IMR-90 (cell line): ENCODE measurements at regions not wholly inside any gene's neighbourhood (a gene's known extent, or its start where the extent isn't known, plus 50 kb on each side); places are given as distances from the start of the nearest gene placed in this dataset.

Source experiments
- ATAC-seq: fragments of 200-7000 bp; cut with Tn5 transposase; 2 replicates; pipeline ENCODE4 v1.9.1; 2020; ENCODE audit warnings: low read depth, mild to moderate bottlenecking, moderate library complexity
- BruUV-seq: library from RNA; stranded (reverse); fragments of 400-500 nt; replicated peaks from 2 replicates; lab custom pipeline; 2021; lab: Mats Ljungman, UMichigan
- CTCF ChIA-PET: fragments of 300-600 bp; formaldehyde crosslinking; extraction: SDS; loops from one replicate; lab custom pipeline; 2021; ENCODE audit warnings: antibody characterized with exemption; lab: Yijun Ruan, JAX
- POLR2A ChIA-PET: fragments of 300-600 bp; sonication (Branson Sonifier 250); formaldehyde crosslinking; loops from one replicate; lab custom pipeline; 2022; ENCODE audit warnings: antibody characterized with exemption; ENCODE audit not compliant: unreplicated experiment; lab: Charles Lee
- DNase-seq: peaks from one replicate; pipeline ENCODE4 v3.0.0; 2013
- H2AFZ ChIP-seq: replicated peaks from 2 replicates; pipeline ENCODE3; 2013; ENCODE audit warnings: low read length, mild to moderate bottlenecking; ENCODE audit not compliant: poor library complexity
- H2AK5ac ChIP-seq: 2 replicates; pipeline ENCODE4 v1.6.1; 2013; ENCODE audit warnings: low read depth, low read length, inconsistent platforms
- H2AK9ac ChIP-seq: replicated peaks from 2 replicates; pipeline ENCODE3; 2013; ENCODE audit warnings: mild to moderate bottlenecking, low read depth, low read length, moderate library complexity; ENCODE audit not compliant: poor library complexity
- H2BK120ac ChIP-seq: 2 replicates; pipeline ENCODE4 v1.6.1; 2013; ENCODE audit warnings: low read depth, low read length, inconsistent platforms
- H2BK15ac ChIP-seq: 3 replicates; pipeline ENCODE4 v1.6.1; 2013; ENCODE audit warnings: low read depth, low read length, inconsistent platforms
- H2BK20ac ChIP-seq: 2 replicates; pipeline ENCODE4 v1.6.1; 2013; ENCODE audit warnings: low read depth, mild to moderate bottlenecking, inconsistent platforms, low read length, moderate library complexity
- H2BK5ac ChIP-seq: 2 replicates; pipeline ENCODE4 v1.6.1; 2013; ENCODE audit warnings: mild to moderate bottlenecking, low read depth, low read length, inconsistent platforms; ENCODE audit not compliant: poor library complexity, severe bottlenecking
- H3K14ac ChIP-seq: replicated peaks from 2 replicates; pipeline ENCODE4 v1.6.1; 2013; ENCODE audit warnings: low read depth, low read length, inconsistent platforms
- H3K18ac ChIP-seq: 2 replicates; pipeline ENCODE4 v1.6.1; 2013; ENCODE audit warnings: low read depth, low read length, control low read depth
- H3K23ac ChIP-seq: 2 replicates; pipeline ENCODE4 v1.6.1; 2013; ENCODE audit warnings: low read depth, low read length, inconsistent platforms
- H3K27ac ChIP-seq: 2 replicates; pipeline ENCODE4 v1.5.1; 2013; ENCODE audit warnings: mild to moderate bottlenecking, control low read depth, low read length; ENCODE audit not compliant: insufficient read depth
- H3K27me3 ChIP-seq: 2 replicates; pipeline ENCODE4 v1.6.1; 2013; ENCODE audit warnings: low read length; ENCODE audit not compliant: control insufficient read depth, insufficient read depth
- H3K36me3 ChIP-seq: 2 replicates; pipeline ENCODE4 v1.6.1; 2013; ENCODE audit warnings: low read length, mixed read lengths; ENCODE audit not compliant: control insufficient read depth, insufficient read depth
- H3K4ac ChIP-seq: 2 replicates; pipeline ENCODE4 v1.6.1; 2013; ENCODE audit warnings: low read depth, low read length, inconsistent platforms
- H3K4me1 ChIP-seq: 2 replicates; pipeline ENCODE4 v1.6.1; 2013; ENCODE audit warnings: low read length, mixed read lengths; ENCODE audit not compliant: control insufficient read depth, insufficient read depth
- H3K4me2 ChIP-seq: 2 replicates; pipeline ENCODE4 v1.6.1; 2013; ENCODE audit warnings: low read depth, mild to moderate bottlenecking, control low read depth, low read length, moderate library complexity
- H3K4me3 ChIP-seq: 2 replicates; pipeline ENCODE4 v1.5.1; 2013; ENCODE audit warnings: low read depth, mild to moderate bottlenecking, control low read depth, low read length, moderate library complexity; ENCODE audit not compliant: insufficient read depth
- H3K56ac ChIP-seq: 2 replicates; pipeline ENCODE4 v1.6.1; 2013; ENCODE audit warnings: low read length, inconsistent platforms; ENCODE audit not compliant: insufficient read depth; ENCODE audit errors: extremely low read depth
- H3K79me1 ChIP-seq, 2 experiments: 2 replicates each; pipeline ENCODE4 v1.6.1; 2013; ENCODE audit warnings: low read length in 2 of 2, inconsistent platforms in 1 of 2, low read depth in 1 of 2
- H3K9ac ChIP-seq: 2 replicates; pipeline ENCODE4 v1.6.1; 2013; ENCODE audit warnings: low read depth, low read length, control low read depth
- H3K9me1 ChIP-seq: 2 replicates; pipeline ENCODE4 v1.6.1; 2013; ENCODE audit warnings: low read length, inconsistent platforms; ENCODE audit not compliant: insufficient read depth
- H3K9me3 ChIP-seq: 2 replicates; pipeline ENCODE4 v1.6.1; 2013; ENCODE audit warnings: low read length; ENCODE audit not compliant: control insufficient read depth, insufficient read depth
- H4K20me1 ChIP-seq: 2 replicates; pipeline ENCODE4 v1.6.1; 2013; ENCODE audit warnings: low read length, inconsistent platforms; ENCODE audit not compliant: insufficient read depth
- H4K5ac ChIP-seq: 2 replicates; pipeline ENCODE4 v1.6.1; 2013; ENCODE audit warnings: mild to moderate bottlenecking, low read depth, low read length, control low read depth
- H4K8ac ChIP-seq, 2 experiments: 2 replicates each; pipeline ENCODE4 v1.6.1; 2013; ENCODE audit warnings: low read depth in 2 of 2, low read length in 2 of 2, control low read depth in 1 of 2, inconsistent platforms in 1 of 2
- H4K91ac ChIP-seq: 2 replicates; pipeline ENCODE4 v1.6.1; 2013; ENCODE audit warnings: low read depth, low read length, inconsistent platforms; ENCODE audit not compliant: insufficient read depth
- BHLHE40 ChIP-seq: fragments of 150-350 bp; IDR thresholded peaks from 2 replicates; pipeline ENCODE4 v1.6.1; 2016; ENCODE audit warnings: mild to moderate bottlenecking, low read depth, low read length
- CEBPB ChIP-seq: IDR thresholded peaks from 2 replicates; pipeline ENCODE4 v1.6.1; 2012; ENCODE audit warnings: low read depth, low read length, improper control_type of control experiment
- CHD1 ChIP-seq: IDR thresholded peaks from 2 replicates; pipeline ENCODE4 v1.6.1; 2012; ENCODE audit warnings: low read depth, low read length, improper control_type of control experiment
- CTCF ChIP-seq: conservative IDR thresholded peaks from 2 replicates; pipeline ENCODE4 v1.5.1; 2012; ENCODE audit warnings: mild to moderate bottlenecking, low read depth, low read length, improper control_type of control experiment
- ELK1 ChIP-seq: fragments of 150-350 bp; IDR thresholded peaks from 2 replicates; pipeline ENCODE4 v1.6.1; 2016; ENCODE audit warnings: low read depth, mild to moderate bottlenecking, low read length, moderate library complexity, borderline replicate concordance
- FOS ChIP-seq: fragments of 150-350 bp; IDR thresholded peaks from 2 replicates; pipeline ENCODE4 v1.6.1; 2016; ENCODE audit warnings: low read depth, low read length
- MAFK ChIP-seq: IDR thresholded peaks from 2 replicates; pipeline ENCODE4 v1.6.1; 2012; ENCODE audit warnings: low read depth, low read length, improper control_type of control experiment
- MAZ ChIP-seq: IDR thresholded peaks from 2 replicates; pipeline ENCODE4 v1.6.1; 2012; ENCODE audit warnings: low read depth, mild to moderate bottlenecking, low read length, improper control_type of control experiment, moderate library complexity, borderline replicate concordance
- MXI1 ChIP-seq: IDR thresholded peaks from 2 replicates; pipeline ENCODE4 v1.6.1; 2012; ENCODE audit warnings: low read depth, mild to moderate bottlenecking, low read length, moderate library complexity, borderline replicate concordance
- NFE2L2 ChIP-seq: fragments of 150-350 bp; IDR thresholded peaks from 2 replicates; pipeline ENCODE4 v1.6.1; 2016; ENCODE audit warnings: low read depth, mild to moderate bottlenecking, low read length
- POLR2A ChIP-seq: IDR thresholded peaks from 2 replicates; pipeline ENCODE4 v1.6.1; 2012; ENCODE audit warnings: mild to moderate bottlenecking, low read depth, low read length
- RAD21 ChIP-seq: IDR thresholded peaks from 2 replicates; pipeline ENCODE4 v1.6.1; 2012; ENCODE audit warnings: low read length, improper control_type of control experiment
- RCOR1 ChIP-seq: IDR thresholded peaks from 2 replicates; pipeline ENCODE4 v1.6.1; 2012; ENCODE audit warnings: mild to moderate bottlenecking, low read length, improper control_type of control experiment; ENCODE audit not compliant: insufficient replicate concordance
- RFX5 ChIP-seq: IDR thresholded peaks from 2 replicates; pipeline ENCODE4 v1.8.0; 2012; ENCODE audit warnings: low read depth, mild to moderate bottlenecking, low read length, moderate library complexity
- SMC3 ChIP-seq: fragments of 150-350 bp; IDR thresholded peaks from 2 replicates; pipeline ENCODE4 v1.6.1; 2016; ENCODE audit warnings: low read depth, mild to moderate bottlenecking, antibody characterized with exemption, low read length, moderate library complexity
- USF2 ChIP-seq: fragments of 150-350 bp; IDR thresholded peaks from 2 replicates; pipeline ENCODE4 v1.6.1; 2017; ENCODE audit warnings: mild to moderate bottlenecking, antibody characterized with exemption, low read length, low read depth
- WGBS, 2 experiments: methylation state at CpG; one replicate each; pipeline versions ENCODE4 v1.1.5 to v1.1.7; 2013; ENCODE audit warnings: missing lambda C conversion rate in 2 of 2; ENCODE audit not compliant: insufficient read length in 1 of 2; ENCODE audit errors: extremely low coverage in 2 of 2; 5-methylcytosine and 5-hydroxymethylcytosine counted together
- dilution Hi-C: fragments of 300-500 bp; cut with HindIII; formaldehyde crosslinking; loops from one replicate; pipeline ENCODE4 v1.14.3; 2018; ENCODE audit warnings: low sequenced_read_pairs; ENCODE audit not compliant: unreplicated experiment
- in situ Hi-C: fragments of 300-500 bp; cut with MboI; formaldehyde crosslinking; loops from 3 replicates; pipeline ENCODE4 v1.14.3; 2019; ENCODE audit warnings: low sequenced_read_pairs, inconsistent platforms, mixed read lengths
- intact Hi-C: fragments of 100-400 bp; cut with micrococcal nuclease; formaldehyde crosslinking; loops from 2 replicates; pipeline ENCODE4 v1.10.0; 2022

GRCh38 chr11:70640408-70640807 is 242.1 kb downstream of the CTTN start:
- H3K36me3 ChIP-seq = no peaks in the 10 kb centered on the region
- H2AK5ac ChIP-seq = no peak overlapping the region
- H3K23ac ChIP-seq = no peak overlapping the region
- H2BK120ac ChIP-seq = no peak overlapping the region
- intact Hi-C loops (no loop called here), in situ Hi-C loops (no loop called here), dilution Hi-C loops (no loop called here)
- POLR2A ChIA-PET = no interaction called here
- no peak for TF ChIP-seq BHLHE40
- TF ChIP-seq CTCF = no peak
- no peak for TF ChIP-seq CEBPB
- TF ChIP-seq FOS = no peak
- TF ChIP-seq ELK1 = no peak
- TF ChIP-seq RAD21 = no peak
- TF ChIP-seq RCOR1 = no peak
- no peak for TF ChIP-seq SMC3
- TF ChIP-seq POLR2A = no peak
- TF ChIP-seq NFE2L2 = no peak
- TF ChIP-seq USF2 = no peak
- TF ChIP-seq MAFK = no peak
- TF ChIP-seq MXI1 = no peak
- TF ChIP-seq MAZ = no peak
- TF ChIP-seq RFX5 = no peak
- no peak for TF ChIP-seq CHD1
- no TSS peak for BruUV-seq
- H2BK20ac ChIP-seq = no peak overlapping the region
- DNase-seq (no peak), ATAC-seq (no peak)
- no peak overlapping the region for H3K4ac ChIP-seq
- H2BK15ac ChIP-seq = no peak overlapping the region
- H3K4me2 ChIP-seq = no peak overlapping the region
- H3K9me3 ChIP-seq = no peaks in the 10 kb centered on the region
- no peak overlapping the region for H3K27ac ChIP-seq
- no peak overlapping the region for H3K18ac ChIP-seq
- H3K9ac ChIP-seq = no peak overlapping the region
- H3K79me1 ChIP-seq = no peaks in the 10 kb centered on the region
- no peak overlapping the region for H2AFZ ChIP-seq
- no peak overlapping the region for H2BK5ac ChIP-seq
- no peak overlapping the region for H3K4me3 ChIP-seq
- no peaks in the 10 kb centered on the region; the same call in 1 of the 2 replicates for H4K20me1 ChIP-seq
- WGBS, 2 experiments = 90% methylated on average over 2 of the region's 8 CpGs; no CpG with 5 or more reads in 1 of the 2 experiments
- H4K91ac ChIP-seq = no peak overlapping the region
- CTCF ChIA-PET = no interaction called here
- H3K14ac ChIP-seq = no peak overlapping the region
- no peak overlapping the region for H3K56ac ChIP-seq
- H2AK9ac ChIP-seq = no peak overlapping the region
- peaks cover 3% of the 10 kb centered on the region for H3K4me1 ChIP-seq
- no peak overlapping the region for H4K5ac ChIP-seq
- H4K8ac ChIP-seq = no peak overlapping the region
- H3K9me1 ChIP-seq = 0 out of 2 replicates have a peak, but pooled peaks cover 2% of the 10 kb centered on the region
- H3K27me3 ChIP-seq = no peaks in the 10 kb centered on the region; the same call in 1 of the 2 replicates
